HG02943 (cell line): ENCODE measurements at regions not wholly inside any gene's neighbourhood (a gene's known extent, or its start where the extent isn't known, plus 50 kb on each side); places are given as distances from the start of the nearest gene placed in this dataset.

Source experiments
- ATAC-seq: cut with Tn5 transposase; IDR thresholded peaks from one replicate; pipeline ENCODE4 v1.9.1; 2021; ENCODE audit warnings: mild to moderate bottlenecking, low read depth, moderate library complexity; ENCODE audit not compliant: unreplicated experiment

- no peak for ATAC-seq
Measured at GRCh38 chr2:41123341-41123740, 671.5 kb upstream of the SLC8A1 start.

- no peak for ATAC-seq
Measured at GRCh38 chr2:41127351-41127750, 675.5 kb upstream of the SLC8A1 start.

- ATAC-seq = no peak
Measured at GRCh38 chr2:41129988-41130387, 678.1 kb upstream of the SLC8A1 start.

GRCh38 chr2:41137031-41137430, 685.1 kb upstream of the SLC8A1 start:
- ATAC-seq = no peak

- ATAC-seq = no peak
Measured at GRCh38 chr2:41141146-41141791, 689.4 kb upstream of the SLC8A1 start.

- no peak for ATAC-seq
Measured at GRCh38 chr2:41142478-41142877, 690.6 kb upstream of the SLC8A1 start.

- no peak for ATAC-seq
Measured at GRCh38 chr2:41145066-41145465, 693.2 kb upstream of the SLC8A1 start.

GRCh38 chr2:41149054-41149453, 697.2 kb upstream of the SLC8A1 start:
- no peak for ATAC-seq

- ATAC-seq = no peak
Measured at GRCh38 chr2:41151746-41152145, 699.9 kb upstream of the SLC8A1 start.

GRCh38 chr2:41152318-41152717, 700.4 kb upstream of the SLC8A1 start:
- no peak for ATAC-seq

- no peak for ATAC-seq
Measured at GRCh38 chr2:41160439-41160838, 708.5 kb upstream of the SLC8A1 start.

GRCh38 chr2:41167014-41167413, 715.1 kb upstream of the SLC8A1 start:
- no peak for ATAC-seq

GRCh38 chr2:41169744-41170143, 717.9 kb upstream of the SLC8A1 start:
- ATAC-seq = no peak

GRCh38 chr2:41170589-41170988, 718.7 kb upstream of the SLC8A1 start:
- ATAC-seq = no peak

- no peak for ATAC-seq
Measured at GRCh38 chr2:41180387-41180786, 728.5 kb upstream of the SLC8A1 start.

- no peak for ATAC-seq
Measured at GRCh38 chr2:41182961-41183360, 731.1 kb upstream of the SLC8A1 start.

- no peak for ATAC-seq
Measured at GRCh38 chr2:41187376-41188122, 735.7 kb upstream of the SLC8A1 start.

- ATAC-seq = no peak
Measured at GRCh38 chr2:41194230-41194629, 742.3 kb upstream of the SLC8A1 start.

GRCh38 chr2:41197781-41198180, 745.9 kb upstream of the SLC8A1 start:
- no peak for ATAC-seq

- no peak for ATAC-seq
Measured at GRCh38 chr2:41199334-41199733, 747.4 kb upstream of the SLC8A1 start.

- ATAC-seq = no peak
Measured at GRCh38 chr2:41204315-41204714, 752.4 kb upstream of the SLC8A1 start.

- ATAC-seq = no peak
Measured at GRCh38 chr2:41206004-41206403, 754.1 kb upstream of the SLC8A1 start.
